Neuronal stem cell (in vitro differentiated cells): ENCODE measurements at regions not wholly inside any gene's neighbourhood (a gene's known extent, or its start where the extent isn't known, plus 50 kb on each side); places are given as distances from the start of the nearest gene placed in this dataset.

Experiments
- DNase-seq: peaks from one replicate; pipeline ENCODE4 v3.0.0-alpha.2; 2013; ENCODE audit warnings: low spot score
- H2AFZ ChIP-seq: one replicate; pipeline ENCODE4 v1.6.1; 2013; ENCODE audit warnings: mild to moderate bottlenecking, low read length, inconsistent platforms
- H2AK5ac ChIP-seq: 2 replicates; pipeline ENCODE4 v1.6.1; 2013; ENCODE audit warnings: low read depth, mild to moderate bottlenecking, inconsistent platforms, low read length, moderate library complexity, mixed read lengths
- H2BK120ac ChIP-seq: 2 replicates; pipeline ENCODE4 v1.6.1; 2013; ENCODE audit warnings: low read depth, mild to moderate bottlenecking, inconsistent platforms, low read length, moderate library complexity, mixed read lengths
- H2BK12ac ChIP-seq: one replicate; pipeline ENCODE4 v1.6.1; 2013; ENCODE audit warnings: low read length, inconsistent platforms
- H2BK15ac ChIP-seq: 2 replicates; pipeline ENCODE4 v1.6.1; 2013; ENCODE audit warnings: mild to moderate bottlenecking, low read length, inconsistent platforms, mixed read lengths
- H2BK5ac ChIP-seq: one replicate; pipeline ENCODE4 v1.6.1; 2013; ENCODE audit warnings: inconsistent platforms, mild to moderate bottlenecking, low read length, moderate library complexity
- H3K14ac ChIP-seq: one replicate; pipeline ENCODE4 v1.6.1; 2013; ENCODE audit warnings: low read length, inconsistent platforms
- H3K18ac ChIP-seq: 2 replicates; pipeline ENCODE4 v1.6.1; 2013; ENCODE audit warnings: low read length, inconsistent platforms
- H3K23ac ChIP-seq: 2 replicates; pipeline ENCODE4 v1.6.1; 2013; ENCODE audit warnings: low read depth, mild to moderate bottlenecking, mixed read lengths, low read length, inconsistent platforms; ENCODE audit not compliant: poor library complexity
- H3K27ac ChIP-seq: replicated peaks from 3 replicates; pipeline ENCODE4 v1.5.1; 2013; ENCODE audit warnings: low read length, inconsistent platforms
- H3K27me3 ChIP-seq, 3 experiments: 2 replicates each; pipeline ENCODE4 v1.6.1; 2013; ENCODE audit warnings: low read length in 3 of 3, mild to moderate bottlenecking in 2 of 3, inconsistent platforms in 1 of 3, low read depth in 1 of 3, mixed read lengths in 1 of 3, moderate library complexity in 1 of 3; ENCODE audit not compliant: control insufficient read depth in 3 of 3, insufficient read depth in 3 of 3
- H3K36me3 ChIP-seq, 2 donors: replicated peaks in 1 of 2; 2 replicates each; pipeline ENCODE4 v1.6.1; 2013; ENCODE audit warnings: low read length in 2 of 2; ENCODE audit not compliant: control insufficient read depth in 2 of 2, insufficient read depth in 2 of 2
- H3K4ac ChIP-seq: 2 replicates; pipeline ENCODE4 v1.6.1; 2013; ENCODE audit warnings: inconsistent platforms, mild to moderate bottlenecking, low read length, moderate library complexity
- H3K4me1 ChIP-seq, 2 donors: 1 replicate in 1 of 2; 2 replicates in 1 of 2; pipeline ENCODE4 v1.6.1; 2013; ENCODE audit warnings: low read length in 2 of 2, low read depth in 1 of 2; ENCODE audit not compliant: control insufficient read depth in 2 of 2, insufficient read depth in 1 of 2
- H3K4me2 ChIP-seq: one replicate; pipeline ENCODE4 v1.6.1; 2013; ENCODE audit warnings: mild to moderate bottlenecking, low read length, inconsistent platforms; ENCODE audit not compliant: insufficient read depth, poor library complexity, severe bottlenecking
- H3K4me3 ChIP-seq, 2 donors: 2 replicates each; pipeline ENCODE4 v1.5.1; 2013; ENCODE audit warnings: low read length in 2 of 2, mild to moderate bottlenecking in 2 of 2, inconsistent platforms in 1 of 2, moderate library complexity in 1 of 2
- H3K79me1 ChIP-seq: one replicate; pipeline ENCODE4 v1.6.1; 2013; ENCODE audit warnings: low read depth, mild to moderate bottlenecking, inconsistent platforms, low read length, moderate library complexity
- H3K9ac ChIP-seq: one replicate; pipeline ENCODE4 v1.6.1; 2013; ENCODE audit warnings: mild to moderate bottlenecking, low read depth, low read length, inconsistent platforms; ENCODE audit not compliant: poor library complexity
- H3K9me3 ChIP-seq, 2 donors: replicated peaks in 1 of 2; 2 replicates each; pipeline versions ENCODE3 to v1.6.1; 2013; ENCODE audit warnings: low read length in 2 of 2, mild to moderate bottlenecking in 2 of 2, inconsistent platforms in 1 of 2, low read depth in 1 of 2, mixed read lengths in 1 of 2, moderate library complexity in 1 of 2; ENCODE audit not compliant: control insufficient read depth in 2 of 2, insufficient read depth in 1 of 2
- H4K8ac ChIP-seq: one replicate; pipeline ENCODE4 v1.6.1; 2013; ENCODE audit warnings: low read depth, mild to moderate bottlenecking, inconsistent platforms, low read length, moderate library complexity
- H4K91ac ChIP-seq: one replicate; pipeline ENCODE4 v1.6.1; 2013; ENCODE audit warnings: low read length, low read depth, mild to moderate bottlenecking, inconsistent platforms; ENCODE audit not compliant: poor library complexity
- WGBS, 2 donors: extraction: QIAGEN DNeasy Blood & Tissue Kit; methylation state at CpG; one replicate each; pipeline ENCODE4 v1.1.7; 2013; ENCODE audit warnings: missing lambda C conversion rate in 2 of 2, mixed read lengths in 1 of 2; ENCODE audit not compliant: insufficient read length in 2 of 2, insufficient replicate concordance in 1 of 2; ENCODE audit errors: extremely low coverage in 2 of 2; 5-methylcytosine and 5-hydroxymethylcytosine counted together

GRCh38 chr6:92849636-92850035 is 569.7 kb downstream of the EPHA7 start:
- H3K23ac ChIP-seq = no peak overlapping the region
- no peaks in the 10 kb centered on the region for H3K9me3 ChIP-seq
- H3K4ac ChIP-seq = no peak overlapping the region
- no peaks in the 10 kb centered on the region for H3K79me1 ChIP-seq
- H2BK15ac ChIP-seq = no peak overlapping the region
- no peak overlapping the region for H3K27ac ChIP-seq
- no peak overlapping the region for H2AFZ ChIP-seq
- no CpG with 5 or more reads among the region's 3 CpGs for WGBS, 2 donors
- no peak overlapping the region for H3K14ac ChIP-seq
- no peak overlapping the region for H2BK12ac ChIP-seq
- no peak for DNase-seq
- H3K4me2 ChIP-seq = no peak overlapping the region
- H3K27me3 ChIP-seq = no peaks in the 10 kb centered on the region
- H2BK5ac ChIP-seq = no peak overlapping the region
- no peak overlapping the region for H4K91ac ChIP-seq
- H3K9ac ChIP-seq = no peak overlapping the region
- no peak overlapping the region for H2BK120ac ChIP-seq
- no peaks in the 10 kb centered on the region for H3K36me3 ChIP-seq
- H3K4me3 ChIP-seq = no peak overlapping the region
- H3K18ac ChIP-seq = no peak overlapping the region
- H3K4me1 ChIP-seq = no peaks in the 10 kb centered on the region
- H2AK5ac ChIP-seq = no peak overlapping the region
- H4K8ac ChIP-seq = no peak overlapping the region

- H2AFZ ChIP-seq = no peak overlapping the region
- H4K8ac ChIP-seq = no peak overlapping the region
- DNase-seq = no peak
- no peak overlapping the region for H3K4me2 ChIP-seq
- H2BK15ac ChIP-seq = no peak overlapping the region
- H2AK5ac ChIP-seq = no peak overlapping the region
- H3K4me3 ChIP-seq = no peak overlapping the region
- H2BK12ac ChIP-seq = no peak overlapping the region
- no peak overlapping the region for H3K18ac ChIP-seq
- H2BK5ac ChIP-seq = no peak overlapping the region
- H3K27ac ChIP-seq = no peak overlapping the region
- H3K4ac ChIP-seq = no peak overlapping the region
- H3K23ac ChIP-seq = no peak overlapping the region
- H3K4me1 ChIP-seq = no peaks in the 10 kb centered on the region
- no peak overlapping the region for H4K91ac ChIP-seq
- no peak overlapping the region for H3K14ac ChIP-seq
- no peaks in the 10 kb centered on the region for H3K79me1 ChIP-seq
- H3K9ac ChIP-seq = no peak overlapping the region
- H3K9me3 ChIP-seq = no peaks in the 10 kb centered on the region
- H3K36me3 ChIP-seq = no peaks in the 10 kb centered on the region
- H2BK120ac ChIP-seq = no peak overlapping the region
- H3K27me3 ChIP-seq = no peaks in the 10 kb centered on the region
Measured at GRCh38 chr6:92848901-92849300, 570.5 kb downstream of the EPHA7 start.

- DNase-seq = no peak
- Histone ChIP-seq H3K23ac (no peak overlapping the region), H2BK12ac (no peak overlapping the region), H2BK120ac (no peak overlapping the region), H2BK15ac (no peak overlapping the region), H3K4me3 (no peak overlapping the region), H2AFZ (no peak overlapping the region), H3K27me3 (no peaks in the 10 kb centered on the region), H3K9me3 (no peaks in the 10 kb centered on the region), H3K14ac (no peak overlapping the region), H3K4ac (no peak overlapping the region), H4K91ac (no peak overlapping the region), H3K4me1 (no peaks in the 10 kb centered on the region), H3K79me1 (no peaks in the 10 kb centered on the region), H3K27ac (no peak overlapping the region), H3K4me2 (no peak overlapping the region), H3K36me3 (no peaks in the 10 kb centered on the region), H2AK5ac (no peak overlapping the region), H2BK5ac (no peak overlapping the region), H3K18ac (no peak overlapping the region), H3K9ac (no peak overlapping the region), H4K8ac (no peak overlapping the region)
- no CpG with 5 or more reads among the region's 4 CpGs for WGBS, 2 donors
Measured at GRCh38 chr6:92848459-92848858, 570.9 kb downstream of the EPHA7 start.

DNA sequence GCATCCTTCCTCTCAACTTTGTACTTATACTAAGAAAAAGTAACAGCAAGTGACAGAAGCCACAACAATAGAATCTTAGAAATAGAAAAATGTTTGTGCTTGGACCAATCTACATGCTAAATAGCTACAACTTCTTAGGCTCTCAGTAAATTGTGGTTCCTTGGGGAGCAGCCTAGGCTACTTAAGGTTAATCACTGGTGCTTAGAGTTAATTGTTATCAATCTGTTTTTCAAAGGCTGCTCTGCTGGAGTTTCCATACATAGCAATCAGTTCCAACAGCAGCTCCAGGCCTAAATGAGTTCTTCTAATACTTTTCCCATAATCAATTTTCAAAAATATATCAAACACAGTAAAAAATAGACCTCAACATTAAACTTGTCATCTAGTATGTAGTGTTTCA is 571.4 kb downstream of the EPHA7 start:
- no peaks in the 10 kb centered on the region for H3K4me1 ChIP-seq
- H3K4me3 ChIP-seq = no peak overlapping the region
- H3K4ac ChIP-seq = no peak overlapping the region
- no peak overlapping the region for H2BK5ac ChIP-seq
- H4K8ac ChIP-seq = no peak overlapping the region
- DNase-seq = no peak
- no peaks in the 10 kb centered on the region for H3K36me3 ChIP-seq
- no peaks in the 10 kb centered on the region for H3K27me3 ChIP-seq
- H3K23ac ChIP-seq = no peak overlapping the region
- H3K79me1 ChIP-seq = no peaks in the 10 kb centered on the region
- no peak overlapping the region for H4K91ac ChIP-seq
- no peak overlapping the region for H3K4me2 ChIP-seq
- no peak overlapping the region for H3K18ac ChIP-seq
- no peak overlapping the region for H2AK5ac ChIP-seq
- H2BK15ac ChIP-seq = no peak overlapping the region
- no peak overlapping the region for H2BK120ac ChIP-seq
- no peak overlapping the region for H2AFZ ChIP-seq
- no peaks in the 10 kb centered on the region for H3K9me3 ChIP-seq
- H3K14ac ChIP-seq = no peak overlapping the region
- no peak overlapping the region for H3K9ac ChIP-seq
- no peak overlapping the region for H3K27ac ChIP-seq
- no peak overlapping the region for H2BK12ac ChIP-seq
